BLaER1 treated with 17β-estradiol and CSF1 and Interleukin-3, amounts not matched to agents 10 nM and 100 nM (cell line): ENCODE measurements at regions not wholly inside any gene's neighbourhood (a gene's known extent, or its start where the extent isn't known, plus 50 kb on each side); places are given as distances from the start of the nearest gene placed in this dataset.
A peak's percentile ranks its signal among the peaks of the same experiment; 100 is the strongest.

ENCODE experiments used
- H3K27ac ChIP-seq, 11 experiments: shearing (Covaris generic); formaldehyde crosslinking; 2 replicates each; pipeline ENCODE4 v1.8.1; 2022
- H3K27me3 ChIP-seq, 11 experiments: shearing (Covaris generic); formaldehyde crosslinking; 2 replicates each; pipeline ENCODE4 v1.8.1; 2022
- H3K36me3 ChIP-seq, 11 experiments: shearing (Covaris generic); formaldehyde crosslinking; 2 replicates each; pipeline ENCODE4 v1.8.1; 2022
- H3K4me1 ChIP-seq, 10 experiments: shearing (Covaris generic); formaldehyde crosslinking; 2 replicates each; pipeline ENCODE4 v1.8.1; 2022
- H3K4me2 ChIP-seq, 11 experiments: shearing (Covaris generic); formaldehyde crosslinking; 2 replicates each; pipeline ENCODE4 v1.8.1; 2022
- H3K4me3 ChIP-seq, 10 experiments: shearing (Covaris generic); formaldehyde crosslinking; 2 replicates each; pipeline ENCODE4 v1.8.1; 2022
- H3K9ac ChIP-seq, 11 experiments: shearing (Covaris generic); formaldehyde crosslinking; 2 replicates each; pipeline ENCODE4 v1.8.1; 2022
- H3K9me3 ChIP-seq, 11 experiments: shearing (Covaris generic); formaldehyde crosslinking; replicated peaks in 1 of 11; 2 replicates each; pipeline ENCODE4 v1.8.1; 2022
- H4K20me1 ChIP-seq, 11 experiments: shearing (Covaris generic); formaldehyde crosslinking; 2 replicates each; pipeline ENCODE4 v1.8.1; 2022
- Cebpa-rat ChIP-seq, 11 experiments: shearing (Covaris generic); IDR thresholded peaks; 2 replicates each; pipeline ENCODE4 v1.8.1; 2022

GRCh38 chr21:22941779-22942490 lies 1943.7 kb downstream of the NCAM2 start:
- Histone ChIP-seq H3K27me3 (no peaks in the 10 kb centered on the region), H3K36me3 (peaks cover 0 to 65% (median 28%) of the 10 kb centered on the region in 11 experiments; a peak in 12 of 22 replicates), H3K4me3 (no peak overlapping the region), H3K4me1 (peaks cover 0 to 9% (median 0%) of the 10 kb centered on the region in 10 experiments; a peak in 3 of 20 replicates), H4K20me1 (no peaks in the 10 kb centered on the region), H3K4me2 (no peak overlapping the region), H3K27ac (no peak overlapping the region), H3K9ac (no peak overlapping the region), H3K9me3 (peaks cover 0 to 64% (median 37%) of the 10 kb centered on the region in 11 experiments; a peak in 18 of 22 replicates)
- TF ChIP-seq Cebpa-rat (IDR thresholded peaks at IDR 0.05) = no peak

- H3K36me3 ChIP-seq = peaks cover 0 to 27% (median 4%) of the 10 kb centered on the region in 11 experiments; a peak in 7 of 22 replicates
- TF ChIP-seq Cebpa-rat (IDR thresholded peaks at IDR 0.05) = no peak
- H3K4me2 ChIP-seq = no peak overlapping the region
- no peak overlapping the region for H3K9ac ChIP-seq
- peaks cover 5 to 20% (median 13%) of the 10 kb centered on the region in 10 experiments; a peak in 18 of 20 replicates for H3K4me1 ChIP-seq
- no peak overlapping the region for H3K27ac ChIP-seq
- peaks cover 0 to 60% (median 50%) of the 10 kb centered on the region in 11 experiments; a peak in 16 of 22 replicates for H3K9me3 ChIP-seq
- no peak overlapping the region for H3K4me3 ChIP-seq
- H3K27me3 ChIP-seq = no peaks in the 10 kb centered on the region
- no peaks in the 10 kb centered on the region for H4K20me1 ChIP-seq
Measured at GRCh38 chr21:22955559-22955958, 1957.3 kb downstream of the NCAM2 start.

- peak overlapping the region in 3 of 10 experiments; percentile 62 to 71 (median 67); a peak in 5 of 20 replicates for H3K4me3 ChIP-seq
- H3K27me3 ChIP-seq = no peaks in the 10 kb centered on the region
- peak overlapping the region in 6 of 11 experiments; percentile 58 to 90 (median 74); a peak in 12 of 22 replicates for H3K27ac ChIP-seq
- H3K4me1 ChIP-seq = peaks cover 24 to 48% (median 34%) of the 10 kb centered on the region in 10 experiments; a peak in 19 of 20 replicates
- H3K36me3 ChIP-seq = peaks cover 0 to 20% (median 0%) of the 10 kb centered on the region in 11 experiments; a peak in 3 of 22 replicates
- peak overlapping the region; percentile 46 to 90 (median 76) for H3K4me2 ChIP-seq
- H3K9me3 ChIP-seq = peaks cover 0 to 39% (median 29%) of the 10 kb centered on the region in 11 experiments; a peak in 16 of 22 replicates
- no peaks in the 10 kb centered on the region for H4K20me1 ChIP-seq
- no peak for TF ChIP-seq Cebpa-rat (IDR thresholded peaks at IDR 0.05)
- H3K9ac ChIP-seq = peak overlapping the region in 4 of 11 experiments; percentile 39 to 90 (median 77); a peak in 4 of 22 replicates
Measured at GRCh38 chr21:22961258-22961657, 1963.0 kb downstream of the NCAM2 start.

GRCh38 chr21:22965455-22966135 lies 1967.4 kb downstream of the NCAM2 start:
- Histone ChIP-seq H3K27ac (no peak overlapping the region), H3K4me2 (no peak overlapping the region; a peak in 3 of 22 replicates), H4K20me1 (no peaks in the 10 kb centered on the region), H3K36me3 (peaks cover 0 to 25% (median 0%) of the 10 kb centered on the region in 11 experiments; a peak in 3 of 22 replicates), H3K9me3 (peaks cover 0 to 58% (median 37%) of the 10 kb centered on the region in 11 experiments; a peak in 16 of 22 replicates), H3K4me1 (peaks cover 8 to 40% (median 20%) of the 10 kb centered on the region in 10 experiments; a peak in 19 of 20 replicates), H3K27me3 (no peaks in the 10 kb centered on the region), H3K9ac (no peak overlapping the region), H3K4me3 (peak overlapping the region in 1 of 10 experiments; percentile 11; a peak in 1 of 20 replicates)
- TF ChIP-seq Cebpa-rat (IDR thresholded peaks at IDR 0.05) = no peak

- Histone ChIP-seq H3K4me2 (peak overlapping the region in 1 of 11 experiments; percentile 26; a peak in 1 of 22 replicates), H3K4me3 (no peak overlapping the region)
Measured at GRCh38 chr21:22981819-22982218, 1983.6 kb downstream of the NCAM2 start.

GRCh38 chr21:22993144-22993543 lies 1994.9 kb downstream of the NCAM2 start:
- no peaks in the 10 kb centered on the region for H4K20me1 ChIP-seq
- H3K4me1 ChIP-seq = no peaks in the 10 kb centered on the region
- H3K36me3 ChIP-seq = peaks cover 0 to 9% (median 0%) of the 10 kb centered on the region in 11 experiments; a peak in 1 of 22 replicates

More at GRCh38 chr21:22981819-22982218, 1983.6 kb downstream of the NCAM2 start:
- Histone ChIP-seq H3K27me3 (no peaks in the 10 kb centered on the region), H3K4me1 (peaks cover 0 to 53% (median 0%) of the 10 kb centered on the region in 10 experiments; a peak in 6 of 20 replicates), H3K36me3 (peaks cover 0 to 6% (median 0%) of the 10 kb centered on the region in 11 experiments; a peak in 1 of 22 replicates), H4K20me1 (no peaks in the 10 kb centered on the region), H3K9me3 (peaks cover 10 to 45% (median 36%) of the 10 kb centered on the region in 11 experiments; a peak in 20 of 22 replicates), H3K9ac (no peak overlapping the region), H3K27ac (no peak overlapping the region)
- TF ChIP-seq Cebpa-rat (IDR thresholded peaks at IDR 0.05) = no peak

GRCh38 chr21:22993822-22994574 lies 1995.8 kb downstream of the NCAM2 start:
- Histone ChIP-seq H3K4me3 (no peak overlapping the region), H3K9me3 (peaks cover 16 to 57% (median 38%) of the 10 kb centered on the region in 11 experiments), H4K20me1 (no peaks in the 10 kb centered on the region)

More at GRCh38 chr21:22993144-22993543, 1994.9 kb downstream of the NCAM2 start:
- H3K9ac ChIP-seq = no peak overlapping the region
- no peaks in the 10 kb centered on the region for H3K27me3 ChIP-seq
- no peak for TF ChIP-seq Cebpa-rat (IDR thresholded peaks at IDR 0.05)
- peaks cover 16 to 64% (median 41%) of the 10 kb centered on the region in 11 experiments for H3K9me3 ChIP-seq
- no peak overlapping the region for H3K4me3 ChIP-seq
- no peak overlapping the region for H3K27ac ChIP-seq
- H3K4me2 ChIP-seq = no peak overlapping the region

GRCh38 chr21:23003951-23004350 lies 2005.7 kb downstream of the NCAM2 start:
- H3K9ac ChIP-seq = no peak overlapping the region
- no peaks in the 10 kb centered on the region for H4K20me1 ChIP-seq
- peaks cover 0 to 13% (median 0%) of the 10 kb centered on the region in 10 experiments; a peak in 1 of 20 replicates for H3K4me1 ChIP-seq
- peaks cover 0 to 13% (median 6%) of the 10 kb centered on the region in 11 experiments; a peak in 9 of 22 replicates for H3K9me3 ChIP-seq
- H3K27me3 ChIP-seq = no peaks in the 10 kb centered on the region
- H3K4me3 ChIP-seq = no peak overlapping the region
- H3K27ac ChIP-seq = no peak overlapping the region
- no peaks in the 10 kb centered on the region for H3K36me3 ChIP-seq
- no peak for TF ChIP-seq Cebpa-rat (IDR thresholded peaks at IDR 0.05)
- H3K4me2 ChIP-seq = no peak overlapping the region

More at GRCh38 chr21:22993822-22994574, 1995.8 kb downstream of the NCAM2 start:
- Histone ChIP-seq H3K4me1 (no peaks in the 10 kb centered on the region), H3K36me3 (peaks cover 0 to 9% (median 0%) of the 10 kb centered on the region in 11 experiments; a peak in 1 of 22 replicates), H3K4me2 (no peak overlapping the region), H3K27me3 (no peaks in the 10 kb centered on the region), H3K27ac (no peak overlapping the region), H3K9ac (no peak overlapping the region)
- TF ChIP-seq Cebpa-rat (IDR thresholded peaks at IDR 0.05) = no peak
